ENCODE measurements at regions not wholly inside any gene's neighbourhood (a gene's known extent, or its start where the extent isn't known, plus 50 kb on each side); places are given as distances from the start of the nearest gene placed in this dataset.

DNA sequence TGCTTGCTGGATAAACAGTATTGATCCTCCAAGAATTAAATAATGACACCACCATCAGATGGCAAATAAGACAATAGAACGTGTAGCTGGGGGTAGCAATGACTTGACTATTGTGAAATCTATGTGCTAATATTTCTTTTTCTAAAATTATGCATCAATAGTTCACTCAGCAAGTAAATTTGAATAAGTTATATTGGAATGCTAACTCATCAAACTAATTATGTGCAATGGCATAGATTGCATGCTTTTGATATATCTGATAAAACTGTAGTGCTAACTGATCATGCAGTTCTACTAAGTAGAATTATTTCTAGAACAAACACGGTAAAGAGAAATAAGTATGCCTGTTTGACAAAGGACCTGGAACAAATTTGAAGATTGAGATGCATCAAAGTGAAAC, 474.4 kb downstream of the NOVA1 start:
- no peak overlapping the region for H2BK20ac ChIP-seq (ENCODE audit: low read depth, low read length, poor library complexity, severe bottlenecking)
- WGBS (ENCODE audit: extremely low coverage, insufficient read length, low lambda C conversion rate), result no CpG with 5 or more reads among the region's 2 CpGs
- H3K9ac ChIP-seq (ENCODE audit: extremely low read depth, insufficient read length, low read length), result no peak overlapping the region
- H2BK15ac ChIP-seq (ENCODE audit: low read depth, low read length), result no peak overlapping the region
- DNase-seq, result no peak
- H2AK5ac ChIP-seq (ENCODE audit: insufficient read length, low read length), result no peak overlapping the region
- Mint-ChIP-seq H3K27me3 (ENCODE audit: low read depth) (no peaks in the 10 kb centered on the region), H3K9me3 (no peaks in the 10 kb centered on the region), H3K4me1 (peaks cover 6 to 9% of the 10 kb centered on the region in 2 experiments; a peak in 2 of 4 replicates), H3K36me3 (ENCODE audit: insufficient read depth in 1 of 3, low read depth in 3 of 3) (no peaks in the 10 kb centered on the region; a peak in 1 of 7 replicates), H3K27ac (no peak overlapping the region), H3K4me3 (no peak overlapping the region)
- H3K9me3 ChIP-seq (ENCODE audit: control insufficient read depth, low read depth, low read length), result no peaks in the 10 kb centered on the region
- H4K91ac ChIP-seq (ENCODE audit: insufficient read length, low read depth, low read length), result no peak overlapping the region
- no peaks in the 10 kb centered on the region for H3K79me1 ChIP-seq (ENCODE audit: insufficient read depth, low read depth, low read length, poor library complexity, severe bottlenecking)
- H3K23me2 ChIP-seq (ENCODE audit: insufficient read length, low read depth, low read length, poor library complexity, severe bottlenecking), result no peaks in the 10 kb centered on the region
- H3K4ac ChIP-seq (ENCODE audit: low read depth, low read length), result no peak overlapping the region
- no peaks in the 10 kb centered on the region for H3K4me1 ChIP-seq (ENCODE audit: insufficient read depth, low read length)
- H4K5ac ChIP-seq (ENCODE audit: insufficient read length, low read depth, low read length), result no peak overlapping the region
- H3K27ac ChIP-seq (ENCODE audit: insufficient read length, low read depth, low read length), result no peak overlapping the region
- no peak overlapping the region for H3T11ph ChIP-seq (ENCODE audit: low read length)
- no peak overlapping the region for H3K18ac ChIP-seq (ENCODE audit: insufficient read length, low read depth, low read length)
- H4K20me1 ChIP-seq (ENCODE audit: control insufficient read depth, insufficient read depth, insufficient read length), result no peaks in the 10 kb centered on the region
- TF ChIP-seq, protein P1, sequence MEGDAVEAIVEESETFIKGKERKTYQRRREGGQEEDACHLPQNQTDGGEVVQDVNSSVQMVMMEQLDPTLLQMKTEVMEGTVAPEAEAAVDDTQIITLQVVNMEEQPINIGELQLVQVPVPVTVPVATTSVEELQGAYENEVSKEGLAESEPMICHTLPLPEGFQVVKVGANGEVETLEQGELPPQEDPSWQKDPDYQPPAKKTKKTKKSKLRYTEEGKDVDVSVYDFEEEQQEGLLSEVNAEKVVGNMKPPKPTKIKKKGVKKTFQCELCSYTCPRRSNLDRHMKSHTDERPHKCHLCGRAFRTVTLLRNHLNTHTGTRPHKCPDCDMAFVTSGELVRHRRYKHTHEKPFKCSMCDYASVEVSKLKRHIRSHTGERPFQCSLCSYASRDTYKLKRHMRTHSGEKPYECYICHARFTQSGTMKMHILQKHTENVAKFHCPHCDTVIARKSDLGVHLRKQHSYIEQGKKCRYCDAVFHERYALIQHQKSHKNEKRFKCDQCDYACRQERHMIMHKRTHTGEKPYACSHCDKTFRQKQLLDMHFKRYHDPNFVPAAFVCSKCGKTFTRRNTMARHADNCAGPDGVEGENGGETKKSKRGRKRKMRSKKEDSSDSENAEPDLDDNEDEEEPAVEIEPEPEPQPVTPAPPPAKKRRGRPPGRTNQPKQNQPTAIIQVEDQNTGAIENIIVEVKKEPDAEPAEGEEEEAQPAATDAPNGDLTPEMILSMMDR (conservative IDR thresholded peaks at IDR 0.05), result no peak
- H4K8ac ChIP-seq (replicated peaks; ENCODE audit: insufficient read length, low read depth, low read length), result no peak overlapping the region
- H3K4me2 ChIP-seq (ENCODE audit: insufficient read depth, insufficient read length, low read length), result no peak overlapping the region
- no peak overlapping the region for H2AFZ ChIP-seq (ENCODE audit: low read length)
- no peak overlapping the region for H3K56ac ChIP-seq (ENCODE audit: insufficient read length, low read depth, low read length)
- no peak overlapping the region for H2BK5ac ChIP-seq (ENCODE audit: insufficient read length, low read length)
- H2BK120ac ChIP-seq (ENCODE audit: low read depth, low read length, poor library complexity, severe bottlenecking), result no peak overlapping the region
- no peaks in the 10 kb centered on the region for H3K79me2 ChIP-seq (ENCODE audit: insufficient read depth, low read length)
- no peaks in the 10 kb centered on the region; the same call in 1 of the 2 replicates for H3K27me3 ChIP-seq (ENCODE audit: insufficient read depth, low read length)
- no peak overlapping the region for H3K14ac ChIP-seq (ENCODE audit: insufficient read depth, low read length)
- H3K23ac ChIP-seq (ENCODE audit: insufficient read length, low read depth, low read length), result no peak overlapping the region
- H2BK12ac ChIP-seq (ENCODE audit: insufficient read length, low read depth, low read length), result no peak overlapping the region

Measured in H9 (cell line).